Tibial nerve (tissue), 4 donors: ENCODE measurements at regions not wholly inside any gene's neighbourhood (a gene's known extent, or its start where the extent isn't known, plus 50 kb on each side); places are given as distances from the start of the nearest gene placed in this dataset.
A peak's percentile ranks its signal among the peaks of the same experiment; 100 is the strongest.

Source experiments
- DNase-seq, 2 donors: peaks; one replicate each; pipeline ENCODE4 v3.0.0-alpha.2; 2019; ENCODE audit warnings: low spot score in 2 of 2
- H3K27ac ChIP-seq, 4 donors: fragments of 200-600 bp; sonication (generic) in 3 of 4; one replicate each; pipeline ENCODE4 v1.5.1; 2017 to 2019; ENCODE audit warnings: mild to moderate bottlenecking in 1 of 4
- H3K27me3 ChIP-seq, 2 donors: fragments of 200-600 bp; sonication (generic) in 1 of 2; one replicate each; pipeline versions ENCODE4 v1.5.1 to v1.6.0; 2017 to 2019
- H3K36me3 ChIP-seq, 3 donors: fragments of 200-600 bp; sonication (generic); one replicate each; pipeline ENCODE4 v1.5.1; 2018 to 2019
- H3K4me1 ChIP-seq, 4 donors: fragments of 200-600 bp; sonication (generic) in 3 of 4; one replicate each; pipeline ENCODE4 v1.5.1; 2017 to 2019
- H3K4me3 ChIP-seq, 4 donors: fragments of 200-600 bp; sonication (generic) in 3 of 4; one replicate each; pipeline ENCODE4 v1.5.1; 2017 to 2019; ENCODE audit warnings: mild to moderate bottlenecking in 1 of 4, moderate library complexity in 1 of 4
- H3K9me3 ChIP-seq, 4 donors: fragments of 200-600 bp; sonication (generic) in 3 of 4; one replicate each; pipeline ENCODE4 v1.5.1; 2017 to 2019
- CTCF ChIP-seq, 5 experiments: fragments of 200-600 bp in 3 of 5; fragments of 450-650 bp in 2 of 5; sonication (generic) in 3 of 5; IDR thresholded peaks; one replicate each; pipeline ENCODE4 v1.5.1; 2016 to 2019; ENCODE audit warnings: antibody characterized with exemption in 5 of 5, mild to moderate bottlenecking in 3 of 5, moderate library complexity in 2 of 5
- EP300 ChIP-seq, 2 donors: sonication (generic); formaldehyde crosslinking; IDR thresholded peaks; one replicate each; pipeline ENCODE4 v1.6.1; 2017; ENCODE audit warnings: antibody characterized with exemption in 2 of 2, mild to moderate bottlenecking in 1 of 2
- POLR2A ChIP-seq, 2 donors: fragments of 450-650 bp; IDR thresholded peaks; one replicate each; pipeline ENCODE4 v1.6.1; 2017; ENCODE audit warnings: antibody characterized with exemption in 2 of 2, mild to moderate bottlenecking in 2 of 2, moderate library complexity in 2 of 2
- WGBS, 2 donors: methylation state at CpG; one replicate each; pipeline ENCODE4 v1.1.5; 2018; 5-methylcytosine and 5-hydroxymethylcytosine counted together

- H3K4me3 ChIP-seq: no peak overlapping the region
- H3K4me1 ChIP-seq: peaks cover 0 to 3% (median 0%) of the 10 kb centered on the region in 4 donors
- H3K36me3 ChIP-seq: no peaks in the 10 kb centered on the region
- peaks cover 0 to 10% (median 0%) of the 10 kb centered on the region in 4 donors for H3K9me3 ChIP-seq
- DNase-seq: no peak
- H3K27me3 ChIP-seq: no peaks in the 10 kb centered on the region
- TF ChIP-seq POLR2A (IDR thresholded peaks at IDR 0.05) (no peak), CTCF (IDR thresholded peaks at IDR 0.05) (no peak), EP300 (IDR thresholded peaks at IDR 0.05) (no peak)
- H3K27ac ChIP-seq: no peak overlapping the region
These were observed 210.0 kb upstream of the ADRA1D start for GRCh38 chr20:4459081-4459480.

GRCh38 chr20:4457566-4458543, 208.8 kb upstream of the ADRA1D start:
- DNase-seq: no peak
- Histone ChIP-seq H3K27ac (no peak overlapping the region), H3K4me1 (peaks cover 0 to 11% (median 0%) of the 10 kb centered on the region in 4 donors), H3K27me3 (no peaks in the 10 kb centered on the region), H3K4me3 (no peak overlapping the region), H3K36me3 (no peaks in the 10 kb centered on the region), H3K9me3 (peaks cover 0 to 10% (median 0%) of the 10 kb centered on the region in 4 donors)
- 84% methylated on average over 2 of the region's 2 CpGs for WGBS, 2 donors
- TF ChIP-seq CTCF (IDR thresholded peaks at IDR 0.05): no peak
- TF ChIP-seq EP300 (IDR thresholded peaks at IDR 0.05): peak in 1 of 2 donors; percentile 59
- no peak for TF ChIP-seq POLR2A (IDR thresholded peaks at IDR 0.05)

GRCh38 chr20:4455996-4456395, 206.9 kb upstream of the ADRA1D start:
- no peak for DNase-seq
- H3K4me3 ChIP-seq: no peak overlapping the region
- H3K27ac ChIP-seq: no peak overlapping the region
- WGBS, 2 donors: 96% methylated on average over 4 of the region's 4 CpGs
- TF ChIP-seq POLR2A (IDR thresholded peaks at IDR 0.05) (no peak), CTCF (IDR thresholded peaks at IDR 0.05) (no peak), EP300 (IDR thresholded peaks at IDR 0.05) (no peak)
- H3K36me3 ChIP-seq: no peaks in the 10 kb centered on the region
- H3K4me1 ChIP-seq: peaks cover 0 to 24% (median 0%) of the 10 kb centered on the region in 4 donors
- peaks cover 0 to 10% (median 0%) of the 10 kb centered on the region in 4 donors for H3K9me3 ChIP-seq
- H3K27me3 ChIP-seq: no peaks in the 10 kb centered on the region

GRCh38 chr20:4455301-4455701, 206.2 kb upstream of the ADRA1D start:
- H3K27me3 ChIP-seq: no peaks in the 10 kb centered on the region
- 89 to 97% methylated on average over 1 of the region's 1 CpG for WGBS, 2 donors
- DNase-seq: no peak

More at GRCh38 chr20:4455301-4455701, 206.2 kb upstream of the ADRA1D start:
- Histone ChIP-seq H3K4me1 (peaks cover 0 to 27% (median 0%) of the 10 kb centered on the region in 4 donors), H3K36me3 (no peaks in the 10 kb centered on the region), H3K27ac (no peak overlapping the region), H3K4me3 (no peak overlapping the region), H3K9me3 (peaks cover 0 to 10% (median 0%) of the 10 kb centered on the region in 4 donors)
- TF ChIP-seq CTCF (IDR thresholded peaks at IDR 0.05): no peak
- TF ChIP-seq EP300 (IDR thresholded peaks at IDR 0.05): no peak
- no peak for TF ChIP-seq POLR2A (IDR thresholded peaks at IDR 0.05)
